GM19372 (cell line): ENCODE measurements at regions not wholly inside any gene's neighbourhood (a gene's known extent, or its start where the extent isn't known, plus 50 kb on each side); places are given as distances from the start of the nearest gene placed in this dataset.
"Not testable (repeated sequence)": the region's sequence is repeated elsewhere in the genome, so short reads cannot be mapped to it uniquely, and the experiment has no call there.

Experiments used
- ATAC-seq: cut with Tn5 transposase; IDR thresholded peaks from one replicate; pipeline ENCODE4 v1.9.1; 2021; ENCODE audit warnings: mild to moderate bottlenecking, low read depth, moderate library complexity; ENCODE audit not compliant: unreplicated experiment

GRCh38 chr10:23864631-23865147 is 344.2 kb upstream of the KIAA1217 start:
- ATAC-seq = no peak

DNA sequence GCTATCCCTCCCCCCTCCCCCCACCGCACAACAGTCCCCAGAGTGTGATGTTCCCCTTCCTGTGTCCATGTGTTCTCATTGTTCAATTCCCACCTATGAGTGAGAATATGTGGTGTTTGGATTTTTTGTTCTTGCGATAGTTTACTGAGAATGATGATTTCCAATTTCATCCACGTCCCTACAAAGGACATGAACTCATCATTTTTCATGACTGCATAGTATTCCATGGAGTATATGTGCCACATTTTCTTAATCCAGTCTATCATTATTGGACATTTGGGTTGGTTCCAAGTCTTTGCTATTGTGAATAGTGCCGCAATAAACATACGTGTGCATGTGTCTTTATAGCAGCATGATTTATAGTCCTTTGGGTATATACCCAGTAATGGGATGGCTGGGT is 342.0 kb upstream of the KIAA1217 start:
- not testable (repeated sequence) for ATAC-seq

- ATAC-seq = no peak
Measured at GRCh38 chr10:23868121-23868520, 340.8 kb upstream of the KIAA1217 start.

DNA sequence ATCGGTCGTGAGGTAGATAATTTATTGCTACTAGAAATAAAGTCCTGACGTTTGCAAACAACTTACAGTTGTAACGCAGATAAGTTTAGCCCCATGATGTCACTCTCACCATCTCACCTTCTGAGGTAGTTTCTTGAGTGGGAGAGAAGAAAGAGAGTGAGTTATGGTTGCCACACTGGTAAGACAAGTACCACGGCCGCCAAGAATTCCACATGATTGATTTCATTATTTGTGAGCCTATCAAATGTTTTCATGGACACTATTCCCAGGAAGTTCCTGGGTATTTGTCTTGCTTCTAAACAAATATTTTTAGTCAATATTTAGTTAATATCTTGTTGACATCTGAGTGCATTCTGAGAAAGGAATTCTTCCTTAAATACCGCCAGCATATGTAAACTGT is 339.4 kb upstream of the KIAA1217 start:
- no peak for ATAC-seq

DNA sequence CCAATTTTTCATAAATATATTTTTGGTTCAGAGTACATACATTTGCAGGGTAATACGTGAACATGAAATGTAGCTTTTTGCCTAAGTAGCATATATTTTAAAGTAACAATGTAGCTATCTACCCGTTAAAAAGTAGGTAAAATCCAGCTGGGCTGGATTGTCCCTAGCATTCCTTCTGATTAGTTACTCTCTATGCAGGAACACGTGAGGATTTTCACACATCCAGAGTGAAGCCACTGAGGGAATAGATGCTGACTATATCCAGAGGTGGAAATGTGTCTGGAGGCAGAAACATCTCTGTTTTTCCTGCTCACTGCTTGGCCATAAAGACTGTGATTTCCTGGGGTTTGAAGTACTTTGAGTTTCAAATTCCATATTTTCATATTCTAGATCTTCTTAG is 338.9 kb upstream of the KIAA1217 start:
- ATAC-seq = no peak

DNA sequence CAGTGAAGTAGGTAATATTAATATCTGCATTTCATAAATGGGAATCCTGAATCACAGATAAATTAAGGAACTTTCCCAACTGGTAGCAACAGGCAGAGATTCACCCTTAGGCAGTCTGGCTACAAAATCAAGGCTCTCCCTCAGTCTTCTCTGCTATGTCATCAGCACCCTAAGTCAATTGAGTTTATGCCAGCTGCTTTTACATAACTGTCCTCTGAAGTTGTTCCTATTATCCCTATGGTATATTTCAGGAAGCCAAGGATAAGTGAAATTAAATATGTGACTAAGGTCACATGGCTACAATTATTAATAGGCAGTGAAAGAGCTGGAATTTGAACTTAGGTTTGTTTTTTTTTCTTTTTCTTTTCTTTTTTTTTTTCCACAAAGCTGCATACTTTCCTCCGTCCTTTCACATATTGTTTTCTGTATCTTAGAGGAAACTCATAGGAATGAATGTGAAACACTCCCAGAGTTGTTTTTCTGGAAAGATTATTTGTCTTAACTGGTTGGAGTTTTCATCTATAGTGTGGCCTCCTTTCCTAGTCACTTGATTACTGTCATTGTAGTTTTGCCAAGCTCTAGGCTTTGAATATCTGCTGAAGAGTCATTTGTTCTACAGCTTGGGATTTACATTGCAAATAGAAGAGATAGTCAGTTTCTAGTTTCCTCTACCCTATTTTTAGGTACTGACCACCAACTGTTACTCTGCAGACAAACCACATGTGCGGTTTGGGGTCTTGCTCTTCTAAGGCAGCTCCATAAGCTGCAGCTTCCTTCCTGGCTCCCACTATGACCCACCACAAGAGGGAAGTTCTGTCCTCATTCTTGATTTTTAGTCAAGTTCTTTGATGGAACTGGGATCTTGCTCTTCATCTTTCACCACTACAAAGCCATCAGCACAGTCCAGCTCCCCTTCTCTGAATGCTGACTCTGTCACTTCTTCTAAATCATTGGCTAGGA is 338.0 kb upstream of the KIAA1217 start:
- ATAC-seq = no peak

- ATAC-seq = no peak
Measured at GRCh38 chr10:23872290-23872689, 336.6 kb upstream of the KIAA1217 start.

DNA sequence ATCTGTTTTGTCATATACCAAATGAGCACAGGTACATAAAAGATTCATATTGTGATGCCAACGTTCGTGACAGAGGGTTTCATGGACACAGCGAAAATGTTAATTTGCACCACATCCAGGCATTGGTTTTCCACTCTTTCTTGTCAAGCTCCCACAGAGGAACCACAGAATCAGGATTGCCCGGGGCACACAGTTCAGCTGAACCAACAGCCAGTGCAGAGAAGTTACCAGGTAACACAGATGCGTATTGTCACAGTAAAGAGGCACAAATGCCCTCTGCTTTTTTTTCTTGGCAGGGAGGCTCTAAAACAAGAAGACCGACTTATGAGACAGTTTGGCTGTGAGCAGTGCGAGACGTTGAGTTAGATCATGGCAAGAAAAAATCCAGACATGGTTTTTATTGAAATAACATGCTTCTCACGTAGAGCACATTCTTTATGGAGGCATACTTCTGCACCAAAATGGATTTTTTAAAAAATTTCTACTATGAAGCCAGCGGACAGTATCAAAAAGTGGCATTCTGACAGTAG is 331.1 kb upstream of the KIAA1217 start:
- no peak for ATAC-seq

- no peak for ATAC-seq
Measured at GRCh38 chr10:23884670-23885069, 324.3 kb upstream of the KIAA1217 start.

DNA sequence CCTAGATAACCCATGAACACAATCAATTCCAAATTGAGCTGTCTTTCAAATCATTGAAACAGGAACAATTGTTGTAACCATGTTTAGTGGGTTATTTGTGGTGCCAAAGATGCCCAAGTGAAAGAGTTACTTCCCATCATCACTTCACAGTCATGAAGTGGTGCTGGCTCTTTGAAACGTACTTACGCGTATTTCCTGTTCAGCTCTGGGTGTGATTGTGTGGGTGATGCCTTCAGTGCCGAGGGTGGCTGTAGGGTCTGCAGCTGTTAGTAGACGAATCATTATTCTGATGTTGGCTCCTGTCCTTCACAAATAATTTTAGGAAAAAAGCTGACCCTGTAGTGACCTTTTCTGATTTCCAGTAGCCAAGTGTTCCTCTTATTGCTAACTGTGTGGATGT is 323.1 kb upstream of the KIAA1217 start:
- ATAC-seq = no peak

GRCh38 chr10:23886355-23886754 is 322.6 kb upstream of the KIAA1217 start:
- no peak for ATAC-seq

DNA sequence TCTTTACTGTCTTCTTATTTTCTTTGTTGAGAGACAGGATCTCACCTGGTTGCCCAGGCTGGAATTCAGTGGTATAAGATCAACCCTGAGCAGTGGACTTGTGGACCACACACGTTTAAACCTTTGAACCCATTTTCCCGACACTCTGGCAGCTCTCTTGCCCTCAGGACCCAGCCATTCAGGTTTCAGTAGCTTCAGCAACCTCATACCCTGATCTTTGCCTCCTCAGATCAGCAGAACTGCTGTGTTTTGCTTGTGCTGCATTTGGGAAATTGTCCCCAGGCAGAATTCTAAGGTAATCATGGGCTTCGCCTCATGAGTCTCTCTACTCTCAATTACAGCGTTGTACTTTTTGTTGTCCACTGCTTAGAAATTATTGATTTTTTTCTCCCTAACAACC is 317.6 kb upstream of the KIAA1217 start:
- ATAC-seq = no peak

DNA sequence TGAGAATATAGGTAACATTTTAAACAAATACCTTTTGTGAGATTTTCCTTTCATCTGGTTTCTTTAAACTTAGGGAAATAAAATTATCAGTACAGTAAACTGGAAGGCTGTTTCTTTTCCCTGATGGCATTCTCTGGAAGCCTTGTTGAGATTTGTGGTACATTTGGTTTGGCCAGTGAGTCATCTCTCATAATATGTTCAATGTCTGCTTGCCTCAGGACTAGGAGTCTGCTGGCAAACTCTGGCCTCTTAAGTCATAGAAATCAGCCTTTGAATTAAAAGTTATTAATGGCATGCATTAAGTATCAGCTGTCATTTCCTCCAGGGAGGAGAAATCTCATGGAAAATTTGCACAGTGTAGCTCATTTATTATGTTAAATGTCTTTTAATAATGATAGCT is 316.6 kb upstream of the KIAA1217 start:
- no peak for ATAC-seq

- no peak for ATAC-seq
Measured at GRCh38 chr10:23897267-23897666, 311.7 kb upstream of the KIAA1217 start.

DNA sequence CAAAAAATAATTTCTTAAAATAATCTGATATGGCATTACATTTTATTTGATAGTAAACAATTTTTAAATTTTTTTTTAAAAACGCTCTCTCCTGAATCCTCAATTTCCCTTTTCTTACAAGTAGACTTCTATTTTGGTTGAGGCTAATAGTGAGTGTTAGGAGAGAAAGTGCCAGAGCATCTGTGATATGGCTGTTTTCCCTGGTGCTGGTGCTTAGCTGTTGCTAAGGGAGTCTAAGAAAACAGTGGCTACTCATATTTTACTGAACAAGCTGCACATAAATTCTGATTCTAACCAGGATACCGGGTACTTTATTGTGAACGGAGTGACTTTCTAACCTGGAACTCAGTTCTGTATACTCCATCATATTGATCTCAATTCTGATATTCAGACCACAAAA is 311.1 kb upstream of the KIAA1217 start:
- ATAC-seq = no peak

DNA sequence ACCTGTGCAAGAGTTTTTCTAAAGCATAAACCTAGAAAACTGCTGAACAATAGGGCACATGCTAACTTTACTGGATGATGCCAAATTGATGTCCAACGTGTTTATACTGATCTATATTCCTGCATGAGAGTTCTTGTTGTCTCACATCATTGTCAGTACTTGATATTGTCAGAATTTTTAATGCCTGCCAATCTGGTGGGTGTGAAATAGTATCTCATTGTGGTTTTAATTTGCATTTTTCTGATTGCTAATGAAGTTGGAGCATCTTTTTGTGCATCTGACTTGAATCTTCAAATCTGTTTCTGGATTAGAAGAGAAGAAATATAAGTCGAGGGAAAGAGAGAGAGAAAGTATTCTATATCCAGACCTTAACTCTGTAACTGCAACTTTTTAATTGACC is 309.8 kb upstream of the KIAA1217 start:
- ATAC-seq = no peak

DNA sequence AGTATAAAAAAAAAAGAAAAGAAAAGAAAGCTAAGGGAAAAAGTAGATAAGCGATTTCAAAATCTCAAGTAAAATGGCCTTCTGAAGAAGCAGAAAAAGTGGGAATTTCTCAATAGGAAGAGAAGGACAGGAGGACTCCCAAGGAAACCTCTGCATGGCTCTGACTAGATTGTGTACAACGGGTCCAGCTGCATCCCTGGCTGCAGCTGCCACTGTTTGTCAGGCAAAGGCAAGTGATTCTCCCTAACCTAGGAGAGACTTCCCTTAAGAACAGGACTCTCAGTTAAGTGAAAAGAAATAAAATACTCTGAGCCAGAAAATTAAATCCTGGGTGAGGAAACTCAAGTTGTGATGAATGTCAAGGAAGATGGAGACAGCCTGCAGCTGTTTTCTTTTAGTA is 298.6 kb upstream of the KIAA1217 start:
- ATAC-seq = no peak

GRCh38 chr10:23912884-23913404 is 296.0 kb upstream of the KIAA1217 start:
- ATAC-seq = no peak

- ATAC-seq = no peak
Measured at GRCh38 chr10:23914641-23915040, 294.3 kb upstream of the KIAA1217 start.

DNA sequence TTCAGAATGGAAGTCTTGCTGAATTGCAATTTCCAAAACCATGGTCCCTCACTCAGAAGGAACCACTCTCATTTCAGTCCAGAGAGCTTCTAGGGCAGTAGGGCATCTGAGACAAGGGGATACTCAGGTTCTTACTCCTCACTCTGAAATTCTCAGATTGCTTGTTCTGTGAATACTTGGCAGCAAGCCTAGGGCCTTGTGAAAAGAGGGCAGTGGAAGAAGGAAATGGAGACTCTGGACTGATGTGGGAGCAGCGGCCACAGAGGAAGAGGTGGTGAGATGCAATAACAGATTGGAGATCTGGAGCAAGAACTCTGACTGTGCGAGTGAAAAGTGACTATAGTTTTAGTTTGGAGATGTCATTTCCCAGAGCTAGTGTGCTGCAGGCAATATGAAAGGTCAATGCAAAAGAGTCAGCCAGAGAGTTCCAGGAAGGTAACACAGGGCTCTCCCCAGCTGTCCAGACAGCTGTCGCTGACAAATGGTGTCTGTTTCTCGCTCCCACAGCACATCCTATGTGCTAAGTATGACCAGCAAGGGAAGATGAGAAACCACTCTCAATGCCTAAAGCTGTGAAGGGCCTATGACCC is 291.6 kb upstream of the KIAA1217 start:
- ATAC-seq = no peak

DNA sequence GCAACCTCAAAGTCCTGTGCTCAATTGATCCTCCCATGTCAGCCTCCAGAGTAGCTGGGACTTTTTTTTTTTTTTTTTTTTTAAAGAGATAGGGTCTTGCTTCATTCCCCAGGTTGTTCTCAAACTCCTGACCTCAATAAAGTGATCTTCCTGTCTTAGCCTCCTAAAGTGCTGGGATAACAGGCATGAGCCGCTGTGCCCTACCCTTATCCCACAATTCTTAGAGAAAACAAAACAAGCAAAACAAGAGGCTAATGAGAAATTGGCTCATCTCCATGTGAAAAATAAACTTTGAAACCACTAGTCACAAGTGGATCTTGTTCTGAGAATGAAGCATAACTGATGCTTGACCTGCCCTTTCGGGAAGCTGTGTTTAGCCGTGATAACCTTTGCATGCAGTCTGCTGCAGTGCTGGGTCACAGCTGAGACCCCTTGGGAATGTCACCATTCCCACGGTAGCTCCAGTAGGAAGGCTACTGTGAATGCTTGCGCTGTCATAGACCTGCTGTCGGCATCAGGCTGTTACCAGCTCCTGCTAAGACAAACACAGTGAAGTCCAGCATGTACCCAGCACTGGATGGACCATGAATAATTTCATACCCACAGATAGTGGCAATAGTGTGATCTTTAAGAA is 290.7 kb upstream of the KIAA1217 start:
- no peak for ATAC-seq
